ENCODE measurements at regions not wholly inside any gene's neighbourhood (a gene's known extent, or its start where the extent isn't known, plus 50 kb on each side); places are given as distances from the start of the nearest gene placed in this dataset.

- no peak overlapping the region for H3K4me3 Mint-ChIP-seq
- no peak for DNase-seq (ENCODE audit: low spot score)
- intact Hi-C loops (cut with micrococcal nuclease), result no loop called here
Observed at GRCh38 chr6:100103931-100104330, 109.9 kb upstream of the MCHR2 start.

GRCh38 chr6:100103194-100103593, 109.2 kb upstream of the MCHR2 start:
- Mint-ChIP-seq H3K27me3 (ENCODE audit: insufficient read depth) (peaks cover 23% of the 10 kb centered on the region), H3K27ac (no peak overlapping the region), H3K4me1 (ENCODE audit: low read depth) (no peaks in the 10 kb centered on the region), H3K36me3 (ENCODE audit: low read depth) (no peaks in the 10 kb centered on the region), H3K9me3 (no peaks in the 10 kb centered on the region), H3K4me3 (no peak overlapping the region)
- intact Hi-C loops (cut with micrococcal nuclease), result no loop called here
- DNase-seq (ENCODE audit: low spot score), result no peak

More at GRCh38 chr6:100103931-100104330, 109.9 kb upstream of the MCHR2 start:
- Mint-ChIP-seq H3K4me1 (ENCODE audit: low read depth) (no peaks in the 10 kb centered on the region), H3K9me3 (no peaks in the 10 kb centered on the region), H3K27ac (no peak overlapping the region), H3K27me3 (ENCODE audit: insufficient read depth) (peaks cover 20% of the 10 kb centered on the region), H3K36me3 (ENCODE audit: low read depth) (no peaks in the 10 kb centered on the region)

GRCh38 chr6:100101644-100102043, 107.6 kb upstream of the MCHR2 start:
- no peak for DNase-seq (ENCODE audit: low spot score)
- H3K9me3 Mint-ChIP-seq, result no peaks in the 10 kb centered on the region
- intact Hi-C loops (cut with micrococcal nuclease), result no loop called here
- H3K27ac Mint-ChIP-seq, result no peak overlapping the region
- H3K4me1 Mint-ChIP-seq (ENCODE audit: low read depth), result no peaks in the 10 kb centered on the region
- H3K36me3 Mint-ChIP-seq (ENCODE audit: low read depth), result no peaks in the 10 kb centered on the region
- H3K27me3 Mint-ChIP-seq (ENCODE audit: insufficient read depth), result peaks cover 26% of the 10 kb centered on the region
- H3K4me3 Mint-ChIP-seq, result no peak overlapping the region

DNA sequence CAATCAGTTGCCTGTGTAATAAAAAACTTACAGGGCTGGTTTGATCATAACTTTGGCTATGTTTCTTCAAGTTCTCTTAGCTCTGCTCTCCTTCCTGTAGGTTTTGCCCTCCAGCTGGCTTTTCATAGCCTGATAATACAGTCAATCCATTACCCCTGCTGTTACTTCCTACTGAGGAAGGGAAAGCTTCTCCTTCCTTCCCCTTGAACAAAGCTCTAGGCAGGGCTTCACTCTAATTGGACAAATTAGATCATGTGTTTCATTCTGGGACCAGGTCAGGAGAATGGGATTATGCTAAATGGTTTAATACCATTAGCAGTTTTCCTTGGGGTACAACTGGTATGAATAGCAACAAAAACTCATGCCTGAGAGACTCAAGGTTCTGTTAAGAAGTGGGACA, 106.8 kb upstream of the MCHR2 start:
- intact Hi-C loops (cut with micrococcal nuclease), result no loop called here
- Mint-ChIP-seq H3K27ac (no peak overlapping the region), H3K4me3 (no peak overlapping the region), H3K9me3 (no peaks in the 10 kb centered on the region), H3K27me3 (ENCODE audit: insufficient read depth) (peaks cover 21% of the 10 kb centered on the region), H3K4me1 (ENCODE audit: low read depth) (no peaks in the 10 kb centered on the region), H3K36me3 (ENCODE audit: low read depth) (no peaks in the 10 kb centered on the region)
- DNase-seq (ENCODE audit: low spot score), result no peak

GRCh38 chr6:100099189-100100074, 105.4 kb upstream of the MCHR2 start:
- Mint-ChIP-seq H3K4me3 (no peak overlapping the region), H3K4me1 (ENCODE audit: low read depth) (no peaks in the 10 kb centered on the region), H3K27ac (no peak overlapping the region), H3K9me3 (no peaks in the 10 kb centered on the region), H3K27me3 (ENCODE audit: insufficient read depth) (peaks cover 21% of the 10 kb centered on the region), H3K36me3 (ENCODE audit: low read depth) (no peaks in the 10 kb centered on the region)
- DNase-seq (ENCODE audit: low spot score), result no peak
- intact Hi-C loops (cut with micrococcal nuclease), result loop anchor here (1.0 kb wide), 2 partner anchors 97 to 231 kb away; no protein-coding TSS in a partner anchor

DNA sequence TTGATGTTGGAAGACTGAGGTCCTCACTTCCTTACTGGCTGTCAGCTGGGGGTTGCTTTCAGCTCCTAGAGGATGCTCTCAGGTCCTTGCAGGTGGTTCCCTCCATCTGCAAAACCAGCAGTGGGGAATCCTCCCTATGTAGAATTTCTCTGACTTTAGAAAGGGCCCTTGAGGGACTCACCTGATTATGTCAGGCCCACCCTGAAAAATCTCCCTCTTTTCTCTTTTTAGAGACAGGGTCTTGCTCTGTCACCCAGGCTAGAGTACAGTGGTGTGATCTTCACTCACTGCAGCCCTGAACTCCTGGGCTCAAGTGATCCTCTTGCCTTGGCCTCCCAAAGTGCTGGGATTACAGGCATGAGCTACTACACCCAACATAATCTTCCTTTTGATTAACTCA, 102.9 kb upstream of the MCHR2 start:
- peaks cover 14% of the 10 kb centered on the region for H3K27me3 Mint-ChIP-seq (ENCODE audit: insufficient read depth)
- H3K36me3 Mint-ChIP-seq (ENCODE audit: low read depth), result no peaks in the 10 kb centered on the region
- no peaks in the 10 kb centered on the region for H3K4me1 Mint-ChIP-seq (ENCODE audit: low read depth)
- intact Hi-C loops (cut with micrococcal nuclease), result no loop called here
- H3K9me3 Mint-ChIP-seq, result no peaks in the 10 kb centered on the region
- no peak overlapping the region for H3K27ac Mint-ChIP-seq
- DNase-seq (ENCODE audit: low spot score), result no peak
- no peak overlapping the region for H3K4me3 Mint-ChIP-seq

GRCh38 chr6:100096341-100096740, 102.3 kb upstream of the MCHR2 start:
- intact Hi-C loops (cut with micrococcal nuclease), result no loop called here
- peaks cover 12% of the 10 kb centered on the region for H3K27me3 Mint-ChIP-seq (ENCODE audit: insufficient read depth)
- no peak overlapping the region for H3K27ac Mint-ChIP-seq
- no peaks in the 10 kb centered on the region for H3K4me1 Mint-ChIP-seq (ENCODE audit: low read depth)
- H3K4me3 Mint-ChIP-seq, result no peak overlapping the region
- H3K9me3 Mint-ChIP-seq, result no peaks in the 10 kb centered on the region
- no peak for DNase-seq (ENCODE audit: low spot score)
- no peaks in the 10 kb centered on the region for H3K36me3 Mint-ChIP-seq (ENCODE audit: low read depth)

DNA sequence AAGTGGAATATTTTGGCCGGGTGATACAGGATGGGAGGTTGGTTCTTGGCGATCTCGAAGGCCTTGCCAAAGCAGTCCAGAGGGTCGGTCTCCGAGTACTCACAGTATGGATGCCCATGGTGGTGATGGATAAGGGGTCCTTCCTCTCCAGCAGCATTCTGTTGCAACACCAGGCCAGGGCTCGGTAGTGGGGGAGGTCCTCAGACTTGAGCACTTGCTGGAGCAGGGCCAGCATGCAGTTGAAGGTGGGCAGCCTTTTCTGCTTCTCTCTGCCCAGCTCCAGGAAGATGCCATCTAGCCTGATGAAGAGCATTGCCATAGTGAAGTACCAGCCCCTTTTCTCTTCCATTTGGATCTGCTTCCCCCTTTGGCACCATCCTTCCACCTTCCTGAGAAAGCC, 99.4 kb upstream of the MCHR2 start:
- intact Hi-C loops (cut with micrococcal nuclease), result no loop called here
- Mint-ChIP-seq H3K27ac (no peak overlapping the region), H3K27me3 (ENCODE audit: insufficient read depth) (peaks cover 7% of the 10 kb centered on the region), H3K4me3 (no peak overlapping the region), H3K36me3 (ENCODE audit: low read depth) (no peaks in the 10 kb centered on the region), H3K4me1 (ENCODE audit: low read depth) (no peaks in the 10 kb centered on the region), H3K9me3 (no peaks in the 10 kb centered on the region)
- DNase-seq (ENCODE audit: low spot score), result no peak

- intact Hi-C loops (cut with micrococcal nuclease), result no loop called here
- H3K27me3 Mint-ChIP-seq (ENCODE audit: insufficient read depth), result peaks cover 2% of the 10 kb centered on the region
Observed at GRCh38 chr6:100088009-100088408, 94.0 kb upstream of the MCHR2 start.

DNA sequence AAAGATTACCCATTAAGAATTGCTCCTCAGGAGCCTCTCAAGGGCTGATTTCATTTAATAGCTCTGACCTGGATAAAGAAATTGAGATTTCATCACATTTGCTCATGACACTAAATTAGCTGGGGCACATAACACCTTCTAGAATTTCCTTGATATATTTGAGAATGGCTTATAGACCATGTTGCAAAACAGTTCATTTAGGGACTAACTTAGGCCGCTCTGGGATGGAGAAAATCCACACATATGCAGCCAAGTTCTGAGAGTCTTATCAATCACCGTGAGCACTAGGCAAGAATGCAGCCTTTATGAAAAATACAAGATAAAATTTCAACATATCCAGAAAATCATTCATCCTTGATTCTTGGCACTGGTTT, 91.0 kb upstream of the MCHR2 start:
- no peak overlapping the region for H3K27ac Mint-ChIP-seq
- H3K4me1 Mint-ChIP-seq (ENCODE audit: low read depth), result no peaks in the 10 kb centered on the region
- intact Hi-C loops (cut with micrococcal nuclease), result no loop called here
- H3K36me3 Mint-ChIP-seq (ENCODE audit: low read depth), result no peaks in the 10 kb centered on the region
- no peaks in the 10 kb centered on the region for H3K9me3 Mint-ChIP-seq
- no peak overlapping the region for H3K4me3 Mint-ChIP-seq
- H3K27me3 Mint-ChIP-seq (ENCODE audit: insufficient read depth), result peaks cover under 1% of the 10 kb centered on the region
- DNase-seq (ENCODE audit: low spot score), result no peak

More at GRCh38 chr6:100088009-100088408, 94.0 kb upstream of the MCHR2 start:
- no peaks in the 10 kb centered on the region for H3K4me1 Mint-ChIP-seq (ENCODE audit: low read depth)
- no peak overlapping the region for H3K4me3 Mint-ChIP-seq
- DNase-seq (ENCODE audit: low spot score), result no peak
- H3K27ac Mint-ChIP-seq, result no peak overlapping the region
- no peaks in the 10 kb centered on the region for H3K36me3 Mint-ChIP-seq (ENCODE audit: low read depth)
- H3K9me3 Mint-ChIP-seq, result no peaks in the 10 kb centered on the region

DNA sequence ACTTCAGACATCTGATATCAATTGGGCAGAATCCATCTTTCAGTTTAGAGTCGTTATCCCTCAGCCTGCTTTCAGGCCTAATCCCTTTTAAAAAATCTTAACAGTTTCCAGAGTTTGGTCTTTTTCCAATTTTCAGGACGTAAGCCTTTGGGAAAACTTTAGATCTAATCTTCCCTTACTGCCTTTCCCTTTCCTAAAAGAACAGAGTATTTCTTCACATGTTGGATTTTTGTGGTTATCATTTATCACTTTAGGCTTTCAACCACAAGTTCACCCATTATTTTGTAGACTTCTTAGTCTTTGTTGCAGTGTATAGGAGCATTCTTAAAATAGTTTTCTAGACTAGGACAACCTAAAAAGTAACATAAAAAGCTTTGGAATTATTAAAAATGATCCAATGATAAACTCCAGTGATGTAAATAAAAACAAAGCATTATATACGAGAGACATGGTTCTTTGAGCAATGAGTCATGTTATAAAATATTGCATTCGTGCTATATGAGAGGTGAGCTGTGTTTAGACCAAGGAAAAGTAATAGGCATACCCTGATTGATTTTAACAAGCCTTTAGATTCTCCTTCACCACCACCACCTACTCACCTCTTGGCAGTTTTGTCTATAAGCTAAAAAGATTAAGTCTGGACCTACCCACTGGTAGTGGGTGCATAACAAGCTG, 90.4 kb upstream of the MCHR2 start:
- DNase-seq (ENCODE audit: low spot score), result no peak
- Mint-ChIP-seq H3K4me3 (no peak overlapping the region), H3K36me3 (ENCODE audit: low read depth) (no peaks in the 10 kb centered on the region), H3K4me1 (ENCODE audit: low read depth) (no peaks in the 10 kb centered on the region), H3K27ac (no peak overlapping the region), H3K9me3 (no peaks in the 10 kb centered on the region), H3K27me3 (ENCODE audit: insufficient read depth) (no peaks in the 10 kb centered on the region)
- intact Hi-C loops (cut with micrococcal nuclease), result no loop called here

DNA sequence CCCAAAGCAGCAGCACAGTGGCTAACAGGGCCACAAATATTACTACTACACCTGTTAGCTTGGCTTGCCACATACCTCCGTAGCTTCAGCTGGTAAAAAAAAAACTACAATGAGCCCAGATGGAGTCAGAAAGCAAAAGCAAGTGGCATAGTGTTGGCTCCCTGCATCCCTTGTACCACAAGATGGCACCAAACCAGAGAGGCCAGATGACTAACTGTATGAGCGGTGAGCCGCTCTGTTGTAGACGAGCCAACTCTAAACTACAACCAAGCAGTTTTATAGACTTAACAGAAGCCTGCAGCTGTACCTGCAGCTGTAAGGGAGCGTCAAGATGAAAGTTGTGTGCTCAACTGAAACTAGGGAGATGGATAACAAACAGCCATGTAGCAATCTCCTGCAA, 84.5 kb upstream of the MCHR2 start:
- H3K36me3 Mint-ChIP-seq (ENCODE audit: low read depth), result no peaks in the 10 kb centered on the region
- H3K9me3 Mint-ChIP-seq, result no peaks in the 10 kb centered on the region
- no peaks in the 10 kb centered on the region for H3K27me3 Mint-ChIP-seq (ENCODE audit: insufficient read depth)
- H3K4me1 Mint-ChIP-seq (ENCODE audit: low read depth), result no peaks in the 10 kb centered on the region
- intact Hi-C loops (cut with micrococcal nuclease), result no loop called here
- no peak overlapping the region for H3K4me3 Mint-ChIP-seq
- H3K27ac Mint-ChIP-seq, result no peak overlapping the region
- no peak for DNase-seq (ENCODE audit: low spot score)

DNA sequence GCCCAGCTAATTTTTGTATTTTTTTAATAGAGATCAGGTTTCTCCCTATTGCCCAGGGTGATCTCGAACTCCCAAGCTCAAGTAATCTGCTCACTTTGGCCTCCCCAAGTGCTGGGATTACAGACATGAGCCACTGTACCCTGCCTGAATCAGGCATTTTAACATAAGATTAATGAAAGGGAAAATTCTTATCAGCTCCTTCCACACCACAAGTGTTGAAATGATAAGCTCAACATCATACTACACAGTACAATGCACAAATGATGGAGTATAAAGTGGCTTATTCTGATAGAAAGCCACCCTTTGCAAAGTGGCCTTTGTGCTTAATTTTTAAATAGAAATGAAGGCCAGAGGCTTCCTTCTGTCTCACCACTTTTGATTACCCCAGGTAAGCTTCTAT, 71.3 kb upstream of the MCHR2 start:
- H3K36me3 Mint-ChIP-seq (ENCODE audit: low read depth), result no peaks in the 10 kb centered on the region
- H3K4me3 Mint-ChIP-seq, result no peak overlapping the region
- intact Hi-C loops (cut with micrococcal nuclease), result no loop called here
- peaks cover 7% of the 10 kb centered on the region for H3K9me3 Mint-ChIP-seq
- peaks cover 5% of the 10 kb centered on the region for H3K27me3 Mint-ChIP-seq (ENCODE audit: insufficient read depth)
- H3K27ac Mint-ChIP-seq, result no peak overlapping the region
- DNase-seq (ENCODE audit: low spot score), result no peak
- no peaks in the 10 kb centered on the region for H3K4me1 Mint-ChIP-seq (ENCODE audit: low read depth)

All from activated T-helper 1 cell treated with anti-CD3 and anti-CD28 coated beads, Interleukin-12 subunit alpha, Interleukin-12 subunit beta, Interleukin-2, Interleukin-4 antibody, amounts not matched to agents 30 ng/mL and 10 ng/mL and 1 ng/mL, durations not matched to agents 14 hours and 24 hours and 36 hours (primary cell).